Endometrium (tissue), 2 donors: ENCODE measurements at regions not wholly inside any gene's neighbourhood (a gene's known extent, or its start where the extent isn't known, plus 50 kb on each side); places are given as distances from the start of the nearest gene placed in this dataset.
"Not testable (repeated sequence)": the region's sequence is repeated elsewhere in the genome, so short reads cannot be mapped to it uniquely, and the experiment has no call there.

ENCODE experiments used
- FAIRE-seq: peaks from 2 replicates; lab custom pipeline; 2012; peaks lifted over from hg19 to GRCh38; lab: Jason Lieb, UNC
- donor health status: control.
- donor health status: control.

DNA sequence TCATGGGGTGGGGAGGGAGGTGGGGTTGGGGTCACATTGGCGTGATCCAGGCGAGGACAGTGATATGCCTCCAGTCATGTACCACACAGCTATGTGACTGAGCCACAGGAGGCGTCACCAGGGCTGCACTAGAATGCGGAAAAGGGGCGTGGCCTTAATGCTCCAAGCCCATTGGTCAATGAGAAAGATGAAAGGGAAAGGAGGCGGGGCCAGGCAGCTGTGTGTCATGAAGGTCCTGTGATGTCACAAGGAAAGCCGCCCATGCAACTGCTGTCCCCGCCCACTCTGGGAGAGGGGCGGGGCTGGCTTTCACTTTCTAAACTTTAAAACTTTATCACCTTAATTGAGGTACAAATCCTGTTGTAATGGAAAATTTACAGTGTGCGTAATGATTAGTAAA lies 89.4 kb upstream of the ADCY2 start:
- not testable (repeated sequence) for FAIRE-seq

GRCh38 chr5:7307709-7308108 lies 88.2 kb upstream of the ADCY2 start:
- FAIRE-seq, result not testable (repeated sequence)

DNA sequence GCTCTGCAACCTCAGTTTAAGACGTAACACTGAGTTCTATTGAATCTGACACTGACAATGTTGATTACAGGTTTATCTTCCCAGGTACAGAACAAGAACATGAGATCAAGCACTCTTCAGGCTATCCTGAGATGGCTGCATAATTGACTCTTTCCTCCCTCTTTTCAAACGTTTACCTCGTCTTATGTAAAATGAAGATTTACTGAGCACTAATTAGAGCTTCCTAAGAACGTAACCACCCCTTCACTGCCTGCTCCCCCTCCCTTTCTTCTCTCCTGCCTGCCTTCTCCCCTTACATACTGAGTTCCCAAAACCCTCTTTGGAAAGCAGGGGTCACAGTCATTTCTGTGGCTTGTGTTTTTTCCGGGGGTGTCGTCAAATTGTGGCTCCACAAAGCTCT lies 86.2 kb upstream of the ADCY2 start:
- not testable (repeated sequence) for FAIRE-seq

- FAIRE-seq, result not testable (repeated sequence)
Measured at GRCh38 chr5:7310656-7311055, 85.3 kb upstream of the ADCY2 start.

DNA sequence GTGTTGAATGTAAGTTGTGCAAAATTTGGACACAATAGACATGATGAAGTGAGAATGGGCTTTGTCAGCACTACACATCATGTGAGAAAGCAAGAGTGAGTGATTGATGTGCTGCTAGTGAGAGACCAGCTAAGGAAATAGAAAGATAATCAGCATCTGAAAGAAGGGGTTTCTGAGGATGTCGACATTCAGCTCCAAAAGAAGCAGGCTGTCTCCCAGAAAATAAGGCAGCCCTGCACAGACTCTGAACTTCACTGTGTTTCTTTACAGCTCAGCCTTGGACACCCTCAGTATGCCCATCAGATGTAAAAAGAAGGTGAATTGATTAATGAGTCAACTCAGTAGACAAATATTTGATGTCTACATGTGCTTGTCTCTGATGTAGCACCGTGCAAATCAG lies 80.8 kb upstream of the ADCY2 start:
- FAIRE-seq, result no peak

DNA sequence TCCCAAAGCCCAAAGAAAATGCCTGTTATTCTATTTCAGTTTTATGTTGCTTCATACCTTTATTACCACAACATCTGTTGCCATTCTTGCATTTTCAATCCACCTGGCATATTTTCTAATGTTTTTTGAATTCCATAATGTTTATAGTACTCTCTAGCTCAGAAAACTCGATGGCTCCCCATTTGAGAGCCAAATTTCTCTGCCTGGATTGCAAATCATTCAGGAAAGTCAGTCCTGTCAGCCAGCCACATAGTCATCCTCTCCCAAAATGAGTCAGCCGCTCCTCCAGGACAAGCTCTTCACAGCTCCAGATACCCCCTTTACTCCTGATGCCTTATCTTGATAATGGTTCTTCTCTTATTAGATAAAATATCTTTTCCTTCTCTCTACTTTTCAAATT lies 78.2 kb upstream of the ADCY2 start:
- no peak for FAIRE-seq

DNA sequence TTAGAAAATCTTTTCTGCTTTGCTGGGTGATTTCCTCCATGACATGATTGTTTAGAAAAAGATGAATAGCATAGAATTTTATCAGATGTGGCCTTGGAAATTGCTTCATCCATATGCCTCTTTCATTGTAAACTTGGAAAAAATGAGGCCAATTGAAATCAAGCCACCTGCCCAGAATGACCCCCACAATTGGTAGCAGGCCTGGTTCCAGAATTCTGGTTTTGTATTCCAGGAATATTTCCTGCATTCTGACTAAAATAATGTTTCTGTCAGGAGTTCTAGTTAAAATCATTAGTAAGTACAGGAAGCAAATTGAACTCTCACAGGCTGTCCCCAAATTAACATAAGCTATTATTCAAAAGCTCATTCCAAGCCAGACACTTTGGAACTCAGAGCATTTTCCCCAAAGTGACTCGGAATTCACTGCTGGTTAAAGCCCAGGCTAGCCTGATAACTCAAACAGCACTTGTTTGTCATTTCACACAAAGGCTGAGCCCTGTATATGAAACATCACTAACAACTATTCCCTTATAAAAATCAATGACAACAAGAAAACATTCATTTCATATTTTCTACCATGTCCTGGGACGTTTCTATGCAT lies 75.1 kb upstream of the ADCY2 start:
- no peak for FAIRE-seq

DNA sequence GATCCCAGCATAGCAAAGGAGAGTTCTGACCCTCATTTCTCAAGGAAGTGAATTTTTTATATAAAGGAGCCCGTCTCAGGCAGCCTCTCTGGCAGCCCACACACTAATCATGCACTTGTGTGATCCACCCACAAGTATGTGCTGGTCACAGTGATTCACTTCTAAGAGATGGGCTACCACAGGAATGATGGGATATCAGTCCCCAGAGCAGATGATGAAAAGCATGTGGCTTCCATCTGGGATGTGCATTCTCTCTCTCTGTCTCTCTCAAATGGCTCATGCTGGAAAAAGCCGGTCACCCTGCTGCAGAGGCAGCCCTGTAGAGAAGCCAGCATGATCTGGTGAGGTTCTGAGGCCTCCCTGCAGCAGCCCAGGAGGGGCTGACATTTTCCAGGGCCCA lies 74.2 kb upstream of the ADCY2 start:
- no peak for FAIRE-seq

DNA sequence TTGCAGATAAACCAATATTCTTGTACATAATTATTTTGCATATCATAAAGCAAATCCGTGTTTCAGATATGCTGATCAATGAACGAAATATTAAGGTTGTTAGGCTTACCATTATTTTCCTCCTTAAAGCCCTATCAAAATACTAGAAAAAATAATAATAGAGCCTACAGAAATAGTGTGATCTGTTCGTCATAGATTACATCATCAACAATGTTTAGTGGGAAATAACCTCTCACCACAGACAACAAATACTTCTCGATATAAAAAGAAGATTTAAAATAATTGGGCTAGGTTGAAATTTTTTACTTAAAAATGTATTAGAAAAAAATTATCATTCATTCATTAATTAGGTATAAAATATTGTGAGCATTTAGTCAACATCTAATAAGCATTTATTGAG lies 71.0 kb upstream of the ADCY2 start:
- no peak for FAIRE-seq

- no peak for FAIRE-seq
Measured at GRCh38 chr5:7325975-7326913, 69.7 kb upstream of the ADCY2 start.

DNA sequence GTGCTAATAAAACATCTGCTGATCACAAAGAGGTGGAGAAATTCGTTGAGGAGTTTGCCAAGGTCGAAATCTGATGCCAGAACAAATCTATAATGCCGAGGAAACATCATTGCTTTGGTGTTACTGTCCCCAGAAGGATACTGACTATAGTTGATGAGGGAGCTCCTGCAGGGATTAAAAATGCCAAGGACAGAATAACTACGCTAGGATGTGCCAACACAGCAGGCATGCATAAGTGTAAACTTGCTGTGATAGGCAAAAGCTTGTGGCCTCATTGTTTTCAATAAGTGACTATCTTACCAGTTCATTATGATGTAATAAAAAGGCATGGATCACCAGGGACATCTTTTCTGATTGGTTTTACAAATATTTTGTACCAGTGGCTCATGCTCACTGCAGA lies 66.8 kb upstream of the ADCY2 start:
- FAIRE-seq, result no peak

DNA sequence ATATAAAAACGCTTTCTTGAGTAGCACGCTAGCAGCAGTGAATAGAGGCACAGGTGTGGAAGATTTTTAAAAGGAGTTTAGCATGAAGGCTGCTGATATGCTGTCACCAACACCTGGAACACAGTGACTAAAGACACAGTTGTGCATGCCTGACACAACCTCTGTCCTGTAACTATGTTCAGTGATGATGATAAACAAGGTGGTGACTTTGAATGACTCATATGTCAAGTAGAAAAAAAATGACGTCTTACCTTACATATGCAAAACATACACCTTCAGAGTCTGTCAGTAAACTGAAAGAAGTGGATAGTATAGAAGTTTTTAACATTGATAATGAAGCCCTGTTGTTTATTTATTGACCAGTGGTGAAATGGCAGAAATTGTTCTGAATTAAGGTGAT lies 66.2 kb upstream of the ADCY2 start:
- no peak for FAIRE-seq

DNA sequence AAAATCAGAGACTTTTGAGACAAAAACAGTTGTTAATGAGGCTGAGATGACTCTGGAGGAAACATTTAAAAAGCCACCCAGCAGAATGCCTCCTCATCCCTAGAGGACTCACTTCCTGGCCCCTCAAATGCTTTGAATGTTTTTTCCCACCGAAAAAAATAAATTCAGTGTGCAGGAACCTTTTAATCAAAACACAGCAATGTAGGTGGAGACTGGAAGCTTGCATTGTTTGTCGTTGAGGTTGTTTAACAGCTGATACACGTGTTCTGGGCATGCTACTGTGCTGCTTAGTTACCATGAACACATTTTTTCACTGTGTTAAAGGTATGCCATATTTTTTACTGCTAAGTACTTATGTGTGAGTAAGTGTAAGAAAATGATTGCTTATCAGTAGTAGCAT lies 65.7 kb upstream of the ADCY2 start:
- no peak for FAIRE-seq

- no peak for FAIRE-seq
Measured at GRCh38 chr5:7331131-7331530, 64.8 kb upstream of the ADCY2 start.
